Lower leg skin (tissue), 4 donors: ENCODE measurements at regions not wholly inside any gene's neighbourhood (a gene's known extent, or its start where the extent isn't known, plus 50 kb on each side); places are given as distances from the start of the nearest gene placed in this dataset.

Source experiments
- DNase-seq, 2 donors: peaks; one replicate each; pipeline ENCODE4 v3.0.0-alpha.2; 2019; ENCODE audit warnings: low spot score in 2 of 2
- H3K4me3 ChIP-seq: fragments of 200-600 bp; sonication (generic); 2 replicates; pipeline ENCODE4 v1.5.1; 2017; ENCODE audit warnings: mild to moderate bottlenecking, low read depth; ENCODE audit not compliant: poor library complexity, severe bottlenecking
- CTCF ChIP-seq, 3 donors: fragments of 450-650 bp; IDR thresholded peaks; one replicate each; pipeline ENCODE4 v1.5.1; 2016; ENCODE audit warnings: antibody characterized with exemption in 3 of 3, mild to moderate bottlenecking in 3 of 3, moderate library complexity in 2 of 3
- POLR2A ChIP-seq, 2 donors: fragments of 450-650 bp; IDR thresholded peaks; one replicate each; pipeline ENCODE4 v1.6.1; 2016 to 2017; ENCODE audit warnings: antibody characterized with exemption in 2 of 2, mild to moderate bottlenecking in 1 of 2, moderate library complexity in 1 of 2
- WGBS, 2 donors: methylation state at CpG; one replicate each; pipeline ENCODE4 v1.1.5; 2018; 5-methylcytosine and 5-hydroxymethylcytosine counted together
- intact Hi-C: fragments of 100-400 bp; cut with DNase I; formaldehyde crosslinking; loops from one replicate; pipeline ENCODE4 v1.15.0; 2023; ENCODE audit warnings: low total_unique reads

- no peak for DNase-seq
- TF ChIP-seq CTCF (IDR thresholded peaks at IDR 0.05) = no peak
- no peak for TF ChIP-seq POLR2A (IDR thresholded peaks at IDR 0.05)
- H3K4me3 ChIP-seq = no peak overlapping the region
- intact Hi-C loops = no loop called here
- WGBS, 2 donors = 61 to 69% methylated on average over 2 of the region's 2 CpGs
Observed at GRCh38 chr2:163171786-163172530, 333.4 kb upstream of the KCNH7 start.

- WGBS, 2 donors = 86 to 92% methylated on average over 1 of the region's 1 CpG
- intact Hi-C loops = no loop called here
- no peak for DNase-seq
- no peak for TF ChIP-seq POLR2A (IDR thresholded peaks at IDR 0.05)
- TF ChIP-seq CTCF (IDR thresholded peaks at IDR 0.05) = no peak
- H3K4me3 ChIP-seq = no peak overlapping the region
Observed at GRCh38 chr2:163157891-163158496, 319.4 kb upstream of the KCNH7 start.

- 92 to 93% methylated on average over 2 of the region's 2 CpGs for WGBS, 2 donors
- intact Hi-C loops = no loop called here
- DNase-seq = no peak
- TF ChIP-seq POLR2A (IDR thresholded peaks at IDR 0.05) (no peak), CTCF (IDR thresholded peaks at IDR 0.05) (no peak)
- no peak overlapping the region for H3K4me3 ChIP-seq
Observed at GRCh38 chr2:163157411-163157810, 318.8 kb upstream of the KCNH7 start.

GRCh38 chr2:163155925-163156324 lies 317.4 kb upstream of the KCNH7 start:
- WGBS, 2 donors = 93 to 95% methylated on average over 2 of the region's 2 CpGs
- no peak for TF ChIP-seq CTCF (IDR thresholded peaks at IDR 0.05)
- no peak for TF ChIP-seq POLR2A (IDR thresholded peaks at IDR 0.05)
- no peak overlapping the region for H3K4me3 ChIP-seq
- DNase-seq = no peak
- intact Hi-C loops = no loop called here

- no peak for DNase-seq
- WGBS, 2 donors = 22 to 23% methylated on average over 3 of the region's 3 CpGs
- TF ChIP-seq CTCF (IDR thresholded peaks at IDR 0.05) (no peak), POLR2A (IDR thresholded peaks at IDR 0.05) (no peak)
- intact Hi-C loops = no loop called here
- H3K4me3 ChIP-seq = no peak overlapping the region
Observed at GRCh38 chr2:163155279-163155883, 316.8 kb upstream of the KCNH7 start.
